ENCODE measurements at regions not wholly inside any gene's neighbourhood (a gene's known extent, or its start where the extent isn't known, plus 50 kb on each side); places are given as distances from the start of the nearest gene placed in this dataset.
"Not testable (repeated sequence)": the region's sequence is repeated elsewhere in the genome, so short reads cannot be mapped to it uniquely, and the experiment has no call there.

- ATAC-seq; CTCF ChIA-PET; H3K27ac ChIP-seq (ENCODE audit: control insufficient read depth, insufficient read depth); H3K27me3 ChIP-seq (replicated peaks in 1 of 2; ENCODE audit: control insufficient read depth in 2 of 2, insufficient read depth in 2 of 2, low read length in 1 of 2); H3K4me3 ChIP-seq; H3K9ac ChIP-seq (ENCODE audit: control insufficient read depth, insufficient read depth, low read length); H3K4me1 ChIP-seq (ENCODE audit: control insufficient read depth, insufficient read depth, low read length); DNase-seq (ENCODE audit: low read depth, low spot score); RAD21 ChIA-PET (ENCODE audit: unreplicated experiment); H3K4me2 ChIP-seq (ENCODE audit: control insufficient read depth, insufficient read depth); intact Hi-C loops (cut with micrococcal nuclease; ENCODE audit: unreplicated experiment); H3K9me3 ChIP-seq (replicated peaks; ENCODE audit: control insufficient read depth, insufficient read depth, low read length); H2AFZ ChIP-seq (ENCODE audit: control insufficient read depth, low read depth, low read length); BruUV-seq (replicated peaks); H4K20me1 ChIP-seq (ENCODE audit: control insufficient read depth, insufficient read depth); FAIRE-seq; SMC1A ChIA-PET (ENCODE audit: uncharacterized antibody, unreplicated experiment); in situ Hi-C loops (cut with MboI); H3K36me3 ChIP-seq (ENCODE audit: control insufficient read depth in 2 of 2, insufficient read depth in 2 of 2, low read length in 1 of 2); H3K79me2 ChIP-seq (ENCODE audit: control insufficient read depth, insufficient read depth, low read length): not testable (repeated sequence)
- WGBS (ENCODE audit: insufficient coverage, insufficient replicate concordance, low lambda C conversion rate, missing lambda C conversion rate): 50% methylated on average over 4 of the region's 4 CpGs
- POLR2A ChIA-PET: interaction anchor here (0.7 kb wide), 1 partner anchor 1684 kb away, joined by 3 read pairs; no protein-coding TSS in a partner anchor
These were observed 154.2 kb upstream of the NUDT10 start for GRCh38 chrX:51178356-51178900.

- POLR2A ChIA-PET; H3K27ac ChIP-seq (ENCODE audit: control insufficient read depth, insufficient read depth); H3K27me3 ChIP-seq (replicated peaks in 1 of 2; ENCODE audit: control insufficient read depth in 2 of 2, insufficient read depth in 2 of 2, low read length in 1 of 2); RAD21 ChIA-PET (ENCODE audit: unreplicated experiment); H3K4me1 ChIP-seq (ENCODE audit: control insufficient read depth, insufficient read depth, low read length); H3K4me3 ChIP-seq; H3K79me2 ChIP-seq (ENCODE audit: control insufficient read depth, insufficient read depth, low read length); H3K9ac ChIP-seq (ENCODE audit: control insufficient read depth, insufficient read depth, low read length); intact Hi-C loops (cut with micrococcal nuclease; ENCODE audit: unreplicated experiment); H3K4me2 ChIP-seq (ENCODE audit: control insufficient read depth, insufficient read depth); H4K20me1 ChIP-seq (ENCODE audit: control insufficient read depth, insufficient read depth); H2AFZ ChIP-seq (ENCODE audit: control insufficient read depth, low read depth, low read length); FAIRE-seq; H3K36me3 ChIP-seq (ENCODE audit: control insufficient read depth in 2 of 2, insufficient read depth in 2 of 2, low read length in 1 of 2); ATAC-seq; DNase-seq (ENCODE audit: low read depth, low spot score); SMC1A ChIA-PET (ENCODE audit: uncharacterized antibody, unreplicated experiment); in situ Hi-C loops (cut with MboI); BruUV-seq (replicated peaks); H3K9me3 ChIP-seq (replicated peaks; ENCODE audit: control insufficient read depth, insufficient read depth, low read length); CTCF ChIA-PET: not testable (repeated sequence)
- 0% methylated on average over 5 of the region's 5 CpGs for WGBS (ENCODE audit: insufficient coverage, insufficient replicate concordance, low lambda C conversion rate, missing lambda C conversion rate)
These were observed 152.8 kb upstream of the NUDT10 start for GRCh38 chrX:51179805-51180204.

DNA sequence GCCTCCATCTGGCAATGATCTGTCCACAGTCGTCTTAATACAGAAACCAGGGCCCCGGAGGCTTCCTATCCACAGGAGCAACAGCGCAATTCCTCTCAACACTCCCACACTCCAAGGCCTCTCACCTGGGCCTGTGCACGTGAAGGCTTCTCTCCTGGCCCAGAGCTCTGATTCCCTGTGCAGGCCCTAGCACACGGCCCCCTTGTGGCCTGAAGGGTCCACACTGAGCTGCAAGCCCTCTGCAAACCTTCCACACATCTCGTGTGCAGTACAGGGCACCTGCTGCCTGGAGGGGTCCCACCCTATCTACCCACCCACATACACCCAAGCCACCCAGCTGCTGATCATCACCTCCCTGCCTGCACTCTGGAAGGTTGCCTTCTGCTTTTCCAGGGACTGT is 150.1 kb upstream of the NUDT10 start:
- H3K4me3 ChIP-seq: no peak overlapping the region
- SMC1A ChIA-PET (ENCODE audit: uncharacterized antibody, unreplicated experiment): no interaction called here
- ATAC-seq (no peak; the same call in 2 of the 3 replicates), FAIRE-seq (no peak), DNase-seq (ENCODE audit: low read depth, low spot score) (no peak)
- no peaks in the 10 kb centered on the region for H3K9me3 ChIP-seq (replicated peaks; ENCODE audit: control insufficient read depth, insufficient read depth, low read length)
- H3K36me3 ChIP-seq (ENCODE audit: control insufficient read depth in 2 of 2, insufficient read depth in 2 of 2, low read length in 1 of 2): no peaks in the 10 kb centered on the region
- H3K4me2 ChIP-seq (ENCODE audit: control insufficient read depth, insufficient read depth): no peak overlapping the region
- no peak overlapping the region for H2AFZ ChIP-seq (ENCODE audit: control insufficient read depth, low read depth, low read length)
- no peaks in the 10 kb centered on the region for H3K79me2 ChIP-seq (ENCODE audit: control insufficient read depth, insufficient read depth, low read length)
- no peaks in the 10 kb centered on the region for H3K27me3 ChIP-seq (replicated peaks in 1 of 2; ENCODE audit: control insufficient read depth in 2 of 2, insufficient read depth in 2 of 2, low read length in 1 of 2)
- intact Hi-C loops (cut with micrococcal nuclease; ENCODE audit: unreplicated experiment): no loop called here
- H3K27ac ChIP-seq (ENCODE audit: control insufficient read depth, insufficient read depth): no peak overlapping the region
- H3K9ac ChIP-seq (ENCODE audit: control insufficient read depth, insufficient read depth, low read length): no peak overlapping the region
- 15% methylated on average over 6 of the region's 6 CpGs for WGBS (ENCODE audit: insufficient coverage, insufficient replicate concordance, low lambda C conversion rate, missing lambda C conversion rate)
- POLR2A ChIA-PET: no interaction called here
- H4K20me1 ChIP-seq (ENCODE audit: control insufficient read depth, insufficient read depth): no peaks in the 10 kb centered on the region
- RAD21 ChIA-PET (ENCODE audit: unreplicated experiment): no interaction called here
- CTCF ChIA-PET: no interaction called here
- no TSS peak for BruUV-seq (replicated peaks)
- no peaks in the 10 kb centered on the region for H3K4me1 ChIP-seq (ENCODE audit: control insufficient read depth, insufficient read depth, low read length)
- in situ Hi-C loops (cut with MboI): no loop called here
- TF ChIP-seq STAT3 (IDR thresholded peaks at IDR 0.05; ENCODE audit: low read depth, low read length) (no peak), ZNF687 (IDR thresholded peaks at IDR 0.05) (no peak), BCL11A (IDR thresholded peaks at IDR 0.05; ENCODE audit: low read depth, low read length) (no peak), PML (IDR thresholded peaks at IDR 0.05; ENCODE audit: low read length) (no peak), PAX8 (IDR thresholded peaks at IDR 0.05) (no peak), MYB (IDR thresholded peaks at IDR 0.05; ENCODE audit: borderline replicate concordance, low read depth, low read length) (no peak)

Data from GM12878 (cell line).